OCI-LY7 (cell line): ENCODE measurements at regions not wholly inside any gene's neighbourhood (a gene's known extent, or its start where the extent isn't known, plus 50 kb on each side); places are given as distances from the start of the nearest gene placed in this dataset.

Experiments
- BruUV-seq: library from RNA; stranded (reverse); fragments of 400-500 nt; replicated peaks from 2 replicates; lab custom pipeline; 2021; lab: Mats Ljungman, UMichigan
- CTCF ChIA-PET: fragments of 300-600 bp; sonication (Branson Sonifier 250); formaldehyde crosslinking; loops from one replicate; lab custom pipeline; 2022; ENCODE audit warnings: antibody characterized with exemption; ENCODE audit not compliant: unreplicated experiment; lab: Charles Lee
- POLR2A ChIA-PET: fragments of 300-600 bp; sonication (Branson Sonifier 250); formaldehyde crosslinking; loops from one replicate; lab custom pipeline; 2022; ENCODE audit warnings: antibody characterized with exemption; lab: Charles Lee
- DNase-seq: peaks from one replicate; pipeline ENCODE4 v3.0.0-alpha.2; 2015; ENCODE audit warnings: low spot score
- H2AFZ ChIP-seq: fragments of 200-600 bp; sonication (generic), shearing (Covaris generic); 2 replicates; pipeline ENCODE4 v1.6.1; 2014; ENCODE audit warnings: mild to moderate bottlenecking, antibody characterized with exemption, low read length, moderate library complexity
- H3K27ac ChIP-seq: fragments of 200-600 bp; sonication (generic); 2 replicates; pipeline ENCODE4 v1.5.1; 2014; ENCODE audit warnings: mixed run types, low read depth, mild to moderate bottlenecking, moderate library complexity, low read length, inconsistent platforms; ENCODE audit not compliant: poor library complexity, severe bottlenecking
- H3K36me3 ChIP-seq: fragments of 200-600 bp; sonication (generic); 2 replicates; pipeline ENCODE4 v1.6.1; 2014; ENCODE audit warnings: mild to moderate bottlenecking, antibody characterized with exemption, low read length, moderate library complexity, mixed read lengths; ENCODE audit not compliant: insufficient read depth
- H3K4me1 ChIP-seq: fragments of 200-600 bp; sonication (generic); 2 replicates; pipeline ENCODE4 v1.5.1; 2014; ENCODE audit warnings: mild to moderate bottlenecking, low read length; ENCODE audit not compliant: insufficient read depth, poor library complexity, severe bottlenecking
- H3K4me2 ChIP-seq: fragments of 200-600 bp; sonication (generic); 2 replicates; pipeline ENCODE4 v1.6.1; 2014; ENCODE audit warnings: mild to moderate bottlenecking, low read length
- H3K4me3 ChIP-seq: fragments of 200-600 bp; sonication (generic); 2 replicates; pipeline ENCODE4 v1.5.1; 2014; ENCODE audit warnings: mild to moderate bottlenecking, low read depth, low read length; ENCODE audit not compliant: poor library complexity, severe bottlenecking
- H3K79me2 ChIP-seq: fragments of 200-600 bp; sonication (generic); 2 replicates; pipeline ENCODE4 v1.6.1; 2016; ENCODE audit warnings: low read depth, mild to moderate bottlenecking, low read length, moderate library complexity, mixed read lengths; ENCODE audit not compliant: insufficient read depth
- H3K9me2 ChIP-seq: fragments of 200-600 bp; sonication (generic); 2 replicates; pipeline ENCODE4 v1.6.1; 2016; ENCODE audit warnings: mild to moderate bottlenecking, low read length, mixed read lengths; ENCODE audit not compliant: insufficient read depth
- H3K9me3 ChIP-seq: fragments of 200-600 bp; sonication (generic); 2 replicates; pipeline ENCODE4 v1.6.1; 2014; ENCODE audit warnings: mild to moderate bottlenecking, mixed run types, low read length, mixed read lengths
- H4K20me1 ChIP-seq: fragments of 200-600 bp; sonication (generic); 2 replicates; pipeline ENCODE4 v1.6.1; 2014; ENCODE audit warnings: mild to moderate bottlenecking, antibody characterized with exemption, low read length, moderate library complexity, mixed read lengths; ENCODE audit not compliant: insufficient read depth
- EZH2phosphoT487 ChIP-seq: fragments of 200-600 bp; sonication (generic); IDR thresholded peaks from 2 replicates; pipeline ENCODE4 v1.6.1; 2018; ENCODE audit warnings: low read depth, borderline replicate concordance, mild to moderate bottlenecking, mixed run types, antibody characterized with exemption, low read length, moderate library complexity, mixed read lengths
- intact Hi-C: fragments of 100-400 bp; cut with micrococcal nuclease; formaldehyde crosslinking; loops from one replicate; pipeline ENCODE4 v1.10.0; 2022; ENCODE audit not compliant: unreplicated experiment
- TF ChIP-seq, protein P1 (sequence below): fragments of 200-600 bp; sonication (generic); conservative IDR thresholded peaks from 2 replicates; pipeline ENCODE4 v1.5.1; 2014; ENCODE audit warnings: mild to moderate bottlenecking, antibody characterized with exemption, low read length, moderate library complexity, mixed read lengths

DNA sequence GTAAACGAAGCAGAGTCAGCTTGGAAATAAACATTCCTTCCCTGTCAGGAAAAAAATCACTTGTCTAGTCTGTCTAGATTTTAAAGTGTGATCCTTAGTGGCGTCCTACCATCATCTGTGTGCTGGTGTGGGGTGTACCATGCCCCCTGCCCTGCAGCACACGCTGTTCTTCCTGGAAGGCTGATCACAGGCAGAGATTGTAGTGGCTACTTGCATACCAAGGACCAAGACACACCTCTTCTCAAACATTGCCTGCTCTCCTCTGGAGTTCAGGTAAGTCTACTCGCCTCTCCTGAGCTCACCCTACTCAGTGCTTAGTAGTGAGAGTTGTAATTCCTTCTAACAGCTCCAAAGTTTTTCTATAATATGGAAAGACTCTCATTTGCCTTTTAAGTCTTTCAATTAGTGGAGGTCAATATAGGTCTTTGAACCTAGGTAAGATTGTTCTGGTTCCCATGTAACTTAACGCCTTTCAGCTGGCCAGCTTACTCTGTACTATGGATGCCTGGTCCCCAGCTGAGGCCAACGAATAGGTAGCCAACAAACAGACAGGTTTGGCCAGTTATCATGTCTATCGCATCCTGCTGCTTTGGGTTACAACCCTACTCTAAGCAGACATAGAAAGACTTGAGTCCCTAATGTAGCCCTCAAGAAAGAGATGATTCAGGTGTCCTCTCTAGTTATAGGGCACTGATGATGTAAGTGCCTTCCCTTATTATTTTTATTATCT lies 55.4 kb downstream of the XCL1 start:
- DNase-seq: no peak
- Histone ChIP-seq H3K27ac (no peak overlapping the region), H3K79me2 (no peaks in the 10 kb centered on the region), H4K20me1 (no peaks in the 10 kb centered on the region), H3K9me2 (no peaks in the 10 kb centered on the region), H3K4me2 (no peak overlapping the region), H3K36me3 (no peaks in the 10 kb centered on the region), H3K4me3 (no peak overlapping the region), H2AFZ (no peak overlapping the region), H3K9me3 (no peaks in the 10 kb centered on the region), H3K4me1 (no peaks in the 10 kb centered on the region)
- intact Hi-C loops: no loop called here
- POLR2A ChIA-PET: no interaction called here
- no TSS peak for BruUV-seq
- no peak for TF ChIP-seq EZH2phosphoT487
- TF ChIP-seq, protein P1, sequence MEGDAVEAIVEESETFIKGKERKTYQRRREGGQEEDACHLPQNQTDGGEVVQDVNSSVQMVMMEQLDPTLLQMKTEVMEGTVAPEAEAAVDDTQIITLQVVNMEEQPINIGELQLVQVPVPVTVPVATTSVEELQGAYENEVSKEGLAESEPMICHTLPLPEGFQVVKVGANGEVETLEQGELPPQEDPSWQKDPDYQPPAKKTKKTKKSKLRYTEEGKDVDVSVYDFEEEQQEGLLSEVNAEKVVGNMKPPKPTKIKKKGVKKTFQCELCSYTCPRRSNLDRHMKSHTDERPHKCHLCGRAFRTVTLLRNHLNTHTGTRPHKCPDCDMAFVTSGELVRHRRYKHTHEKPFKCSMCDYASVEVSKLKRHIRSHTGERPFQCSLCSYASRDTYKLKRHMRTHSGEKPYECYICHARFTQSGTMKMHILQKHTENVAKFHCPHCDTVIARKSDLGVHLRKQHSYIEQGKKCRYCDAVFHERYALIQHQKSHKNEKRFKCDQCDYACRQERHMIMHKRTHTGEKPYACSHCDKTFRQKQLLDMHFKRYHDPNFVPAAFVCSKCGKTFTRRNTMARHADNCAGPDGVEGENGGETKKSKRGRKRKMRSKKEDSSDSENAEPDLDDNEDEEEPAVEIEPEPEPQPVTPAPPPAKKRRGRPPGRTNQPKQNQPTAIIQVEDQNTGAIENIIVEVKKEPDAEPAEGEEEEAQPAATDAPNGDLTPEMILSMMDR: no peak
- CTCF ChIA-PET: no interaction called here

DNA sequence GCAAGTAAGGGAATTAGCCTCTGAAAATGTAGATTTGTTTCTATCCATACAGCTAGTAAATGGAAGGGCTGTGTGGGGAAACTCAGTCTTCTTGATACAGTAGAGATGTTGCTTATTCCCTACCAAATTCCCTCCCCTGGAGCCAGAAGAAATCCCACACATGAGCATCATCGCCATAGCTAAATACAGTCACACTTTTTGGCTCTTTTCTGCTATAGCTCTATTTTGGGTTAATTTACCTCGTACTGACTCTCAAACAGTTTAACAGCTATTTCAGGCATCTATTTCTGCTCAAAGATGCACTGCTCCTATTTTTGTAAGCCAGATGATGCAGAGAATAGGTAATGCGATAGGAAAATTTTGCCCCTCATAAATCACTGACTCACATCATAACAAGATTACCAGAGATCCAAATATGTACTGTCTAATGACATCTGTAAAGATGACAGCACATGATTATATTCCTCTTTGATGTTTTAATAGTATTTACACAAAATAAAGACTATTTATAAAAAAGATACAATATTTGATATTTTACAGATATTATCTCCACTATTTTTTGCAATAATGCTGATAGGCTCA lies 58.6 kb downstream of the XCL1 start:
- Histone ChIP-seq H3K9me2 (no peaks in the 10 kb centered on the region), H3K36me3 (no peaks in the 10 kb centered on the region), H3K4me2 (no peak overlapping the region), H3K4me3 (no peak overlapping the region), H3K79me2 (no peaks in the 10 kb centered on the region), H3K4me1 (no peaks in the 10 kb centered on the region), H3K27ac (no peak overlapping the region), H3K9me3 (no peaks in the 10 kb centered on the region), H2AFZ (no peak overlapping the region), H4K20me1 (no peaks in the 10 kb centered on the region)
- TF ChIP-seq EZH2phosphoT487: no peak
- TF ChIP-seq, protein P1: no peak
- no TSS peak for BruUV-seq
- POLR2A ChIA-PET: interaction anchor here (0.5 kb wide), 1 partner anchor 183 kb away, joined by 3 read pairs; no protein-coding TSS in a partner anchor
- intact Hi-C loops: no loop called here
- CTCF ChIA-PET: no interaction called here
- DNase-seq: no peak

- Histone ChIP-seq H3K36me3 (no peaks in the 10 kb centered on the region), H3K9me3 (no peaks in the 10 kb centered on the region), H3K79me2 (no peaks in the 10 kb centered on the region), H3K27ac (no peak overlapping the region), H3K9me2 (no peaks in the 10 kb centered on the region), H2AFZ (no peak overlapping the region), H3K4me3 (no peak overlapping the region), H4K20me1 (no peaks in the 10 kb centered on the region), H3K4me2 (no peak overlapping the region), H3K4me1 (no peaks in the 10 kb centered on the region)
- no peak for DNase-seq
- BruUV-seq: no TSS peak
- POLR2A ChIA-PET: no interaction called here
- intact Hi-C loops: no loop called here
- TF ChIP-seq, protein P1: no peak
- TF ChIP-seq EZH2phosphoT487: no peak
- CTCF ChIA-PET: no interaction called here
These were observed 59.8 kb downstream of the XCL1 start for GRCh38 chr1:168636200-168636599.
